ENCODE measurements at regions not wholly inside any gene's neighbourhood (a gene's known extent, or its start where the extent isn't known, plus 50 kb on each side); places are given as distances from the start of the nearest gene placed in this dataset.

- DNase-seq, result no peak
Measured at GRCh38 chr19:29324291-29324680, 111.3 kb upstream of the UQCRFS1 start.

GRCh38 chr19:29324717-29325116 is 111.8 kb upstream of the UQCRFS1 start:
- no peak for DNase-seq

- DNase-seq, result no peak
Measured at GRCh38 chr19:29325241-29325975, 112.5 kb upstream of the UQCRFS1 start.

- no peak for DNase-seq
Measured at GRCh38 chr19:29326351-29326750, 113.4 kb upstream of the UQCRFS1 start.

GRCh38 chr19:29326849-29327840 is 114.2 kb upstream of the UQCRFS1 start:
- DNase-seq, result no peak

DNA sequence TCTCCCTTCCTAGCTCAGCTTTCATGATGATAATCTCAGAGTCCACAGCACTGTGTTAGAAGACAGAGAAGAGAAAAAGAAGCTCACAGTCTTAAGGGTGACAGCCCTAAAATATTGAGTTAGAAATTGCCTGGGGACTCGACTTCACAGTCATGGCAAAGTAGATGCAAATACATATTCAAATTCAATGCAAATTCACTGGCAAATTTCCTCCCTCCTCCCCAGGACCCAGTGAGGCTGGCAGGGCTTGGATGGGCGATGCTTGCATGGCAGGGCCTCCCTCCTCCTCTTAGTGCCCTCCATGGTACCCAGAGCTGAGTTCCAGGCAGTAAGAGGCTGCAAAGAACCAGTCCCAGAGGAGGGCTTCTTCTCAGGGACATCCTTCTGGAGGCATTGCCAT is 115.6 kb upstream of the UQCRFS1 start:
- DNase-seq, result no peak

GRCh38 chr19:29329460-29330134 is 116.6 kb upstream of the UQCRFS1 start:
- DNase-seq, result peak; percentile 52

DNA sequence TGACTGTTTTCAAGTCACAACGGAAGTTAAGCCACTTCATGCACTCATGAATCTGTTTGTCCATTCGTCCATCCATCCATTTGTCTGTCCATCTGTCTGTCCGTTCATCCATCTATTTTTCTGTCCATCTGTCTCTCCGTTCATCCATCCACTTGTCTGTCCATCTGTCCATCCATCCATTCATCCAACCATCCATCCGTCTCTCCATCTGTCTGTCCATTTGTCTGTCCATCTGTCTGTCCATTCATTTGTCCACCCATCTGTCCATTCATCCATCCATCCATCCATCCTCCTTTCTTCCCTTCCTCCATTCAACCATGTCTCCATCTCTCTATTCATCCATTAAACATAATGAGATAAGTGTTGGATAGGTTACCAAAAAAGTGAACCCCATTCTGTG is 123.5 kb upstream of the UQCRFS1 start:
- no peak for DNase-seq

DNA sequence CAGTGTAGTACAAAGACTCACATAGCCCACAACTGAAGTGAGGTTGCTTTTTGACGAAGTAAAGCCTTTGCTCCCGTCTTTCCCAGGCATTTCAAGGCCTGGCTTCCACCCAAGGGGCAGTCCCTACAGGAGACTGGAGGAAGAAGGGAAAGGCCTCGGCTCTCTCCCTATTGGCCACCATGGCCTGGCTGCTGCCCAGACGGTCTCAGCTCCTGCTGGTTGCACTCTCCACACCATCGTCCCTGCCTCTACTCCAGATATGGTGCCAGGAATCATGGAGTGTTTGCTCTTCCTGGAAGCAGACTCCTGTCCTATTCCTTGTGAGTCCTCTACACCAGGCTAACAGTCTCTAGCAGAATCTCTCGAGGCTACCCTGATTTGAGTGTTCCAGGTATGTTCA is 124.1 kb upstream of the UQCRFS1 start:
- no peak for DNase-seq

DNA sequence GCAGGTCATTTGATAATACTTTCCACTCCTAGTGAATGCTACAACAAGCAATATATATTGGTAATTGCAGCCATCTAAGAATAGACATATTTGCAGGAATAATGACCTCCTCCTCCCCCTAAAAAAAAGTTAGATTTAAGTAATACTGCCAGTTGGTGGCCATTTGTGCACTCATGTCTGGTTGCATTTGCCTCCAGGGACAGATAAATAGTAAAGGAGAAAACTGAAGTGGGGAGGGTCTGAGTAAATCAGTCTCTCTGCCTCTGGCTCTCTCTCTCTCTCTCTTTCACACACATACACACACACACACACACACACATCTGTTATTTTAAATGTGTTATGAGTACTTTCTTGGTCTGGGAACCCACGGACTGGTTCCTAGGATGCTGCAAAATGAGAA is 125.5 kb upstream of the UQCRFS1 start:
- no peak for DNase-seq

DNA sequence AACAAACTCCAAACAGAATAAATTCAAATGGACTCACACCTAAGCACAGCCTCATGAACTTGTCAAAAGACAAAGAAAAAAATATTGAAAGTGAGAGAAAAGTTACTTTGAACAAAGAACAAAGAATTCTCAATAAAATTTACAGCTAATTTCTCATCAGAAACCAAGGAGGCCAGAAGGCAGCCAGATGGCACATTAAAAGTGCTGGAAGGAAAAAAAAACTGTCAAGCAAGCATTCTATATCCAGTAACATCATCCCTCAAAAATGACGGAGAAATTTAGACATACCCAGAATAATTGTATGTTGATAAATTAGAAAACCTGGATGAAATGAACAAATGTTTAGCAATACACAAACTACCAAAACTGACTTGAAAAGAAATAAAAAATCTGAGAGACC is 129.8 kb upstream of the UQCRFS1 start:
- DNase-seq, result no peak

DNA sequence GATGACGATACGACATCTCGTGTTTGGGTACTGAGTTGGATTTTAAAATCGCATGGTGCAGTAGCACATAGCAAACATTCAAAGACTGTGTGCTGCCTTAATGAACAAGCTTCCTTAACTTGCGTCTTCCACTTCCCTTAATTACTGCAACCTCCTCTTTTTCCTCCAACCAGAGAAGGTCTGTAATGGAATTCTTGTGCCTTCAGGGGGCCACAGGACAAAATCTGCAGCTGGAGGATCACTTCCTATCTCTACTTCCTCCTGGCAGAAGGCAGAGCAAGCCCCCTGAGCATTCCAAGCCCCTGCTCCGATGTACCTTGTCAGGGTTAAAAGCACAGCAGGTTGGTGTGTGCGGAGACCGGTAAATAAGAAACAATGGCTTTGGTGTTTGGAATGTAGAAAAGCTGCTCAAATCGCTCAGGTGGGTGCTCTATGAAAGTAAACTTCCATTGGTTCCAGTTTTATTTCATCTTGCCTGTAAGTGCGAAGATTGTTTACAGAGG is 151.3 kb upstream of the UQCRFS1 start:
- no peak for DNase-seq

DNA sequence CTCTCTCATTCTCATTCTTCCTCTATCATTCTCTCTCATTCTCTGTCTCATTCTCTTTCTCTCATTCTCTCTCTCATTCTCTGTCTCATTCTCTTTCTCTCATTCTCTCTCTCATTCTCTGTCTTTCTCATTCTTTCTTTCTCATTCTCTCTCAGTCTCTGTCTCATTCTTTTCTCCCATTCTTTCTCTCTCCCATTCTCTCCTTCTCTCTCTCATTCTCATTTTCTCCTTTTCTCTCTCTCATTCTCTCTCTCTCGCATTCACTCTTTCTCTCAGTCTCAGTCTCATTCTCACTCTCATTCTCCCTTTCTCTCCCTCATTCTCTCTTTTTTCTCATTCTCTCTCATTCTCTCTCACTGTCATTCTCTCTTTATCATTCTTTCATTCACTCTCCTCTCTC is 152.0 kb upstream of the UQCRFS1 start:
- DNase-seq, result no peak

- DNase-seq, result no peak
Measured at GRCh38 chr19:29365836-29366417, 153.0 kb upstream of the UQCRFS1 start.

DNA sequence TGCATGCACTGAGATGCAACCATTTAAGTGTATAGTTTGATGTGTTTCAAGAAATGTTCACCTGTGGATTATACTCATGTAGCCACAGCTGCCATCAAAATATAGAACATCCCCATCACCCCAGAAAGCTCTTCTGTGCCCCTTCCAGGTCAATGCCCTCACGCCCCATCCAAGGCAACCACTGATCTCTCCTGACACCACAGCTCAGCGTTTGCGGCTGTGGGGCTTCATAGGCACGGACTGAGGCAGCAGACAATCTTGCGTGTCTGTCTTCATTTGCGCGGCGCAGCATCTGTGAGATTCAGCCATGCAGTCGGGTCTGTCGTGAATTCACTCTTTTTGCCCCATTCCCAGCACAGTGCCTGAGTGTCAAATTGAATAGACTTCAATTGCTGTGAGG is 153.8 kb upstream of the UQCRFS1 start:
- no peak for DNase-seq

DNA sequence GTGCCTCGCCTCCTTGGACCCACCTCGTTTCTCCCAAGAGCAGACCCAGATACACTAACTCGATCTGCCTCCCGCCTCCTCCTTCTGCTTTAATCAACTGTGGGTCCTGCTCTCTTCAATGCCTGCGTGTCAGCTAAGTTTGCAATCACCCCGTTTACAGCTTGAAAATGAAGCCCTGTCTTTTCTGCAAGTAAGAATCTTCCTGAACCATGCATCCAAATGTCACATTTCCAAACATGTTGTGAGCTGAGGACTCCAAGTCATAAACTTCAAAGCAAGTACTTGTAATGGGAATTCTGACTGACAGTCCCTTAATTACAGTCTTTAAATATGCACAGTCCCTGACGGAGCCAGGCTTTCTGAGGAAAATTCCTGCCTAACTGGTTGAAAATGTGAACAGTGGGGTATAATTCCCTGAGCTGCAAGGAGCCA is 154.9 kb upstream of the UQCRFS1 start:
- no peak for DNase-seq

DNA sequence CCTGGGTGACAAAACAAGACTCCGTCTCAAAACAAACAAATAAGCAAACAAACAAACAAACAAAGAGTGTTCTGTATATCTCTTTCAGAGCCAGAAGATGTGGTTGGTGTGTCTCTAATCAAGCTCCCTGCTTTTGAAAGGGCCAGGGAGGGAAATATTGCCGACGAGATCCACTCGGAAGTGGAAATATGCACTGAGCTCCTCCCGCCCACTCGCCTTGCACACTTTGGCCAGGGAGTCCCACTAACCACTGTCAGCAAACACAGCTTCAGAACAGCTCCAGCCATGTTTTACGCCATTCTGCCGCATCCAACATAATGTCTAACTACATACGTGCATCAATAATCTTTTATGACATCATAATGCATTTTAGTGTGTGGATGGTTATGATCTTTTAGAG is 155.5 kb upstream of the VSTM2B start:
- no peak for DNase-seq

- no peak for DNase-seq
Measured at GRCh38 chr19:29371251-29372090, 154.3 kb upstream of the VSTM2B start.

DNA sequence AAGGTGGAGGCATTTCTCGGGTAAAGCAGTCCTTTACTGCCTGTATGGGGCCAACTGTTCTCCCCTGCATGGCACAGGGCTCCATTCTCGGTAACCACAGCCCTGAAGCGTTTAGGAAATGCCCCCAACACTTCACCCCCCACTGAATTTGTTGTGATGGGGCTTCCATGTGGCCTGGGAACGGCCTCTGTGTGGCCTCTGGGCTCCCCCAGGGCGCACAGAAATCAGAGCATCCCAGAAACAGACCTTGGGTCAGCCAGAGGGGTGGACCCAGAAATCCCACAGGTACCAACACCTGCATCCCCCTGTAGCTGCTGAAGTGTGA is 153.7 kb upstream of the VSTM2B start:
- DNase-seq, result no peak

GRCh38 chr19:29372461-29372860 is 153.3 kb upstream of the VSTM2B start:
- no peak for DNase-seq

- DNase-seq, result no peak
Measured at GRCh38 chr19:29372921-29373797, 152.6 kb upstream of the VSTM2B start.
